Fibroblast of skin of left quadriceps (primary cell): ENCODE measurements at regions not wholly inside any gene's neighbourhood (a gene's known extent, or its start where the extent isn't known, plus 50 kb on each side); places are given as distances from the start of the nearest gene placed in this dataset.

Source experiments
- DNase-seq, 2 experiments: peaks; one replicate each; pipeline ENCODE4 v3.0.0-alpha.2; 2013; ENCODE audit warnings: low read depth in 2 of 2

DNA sequence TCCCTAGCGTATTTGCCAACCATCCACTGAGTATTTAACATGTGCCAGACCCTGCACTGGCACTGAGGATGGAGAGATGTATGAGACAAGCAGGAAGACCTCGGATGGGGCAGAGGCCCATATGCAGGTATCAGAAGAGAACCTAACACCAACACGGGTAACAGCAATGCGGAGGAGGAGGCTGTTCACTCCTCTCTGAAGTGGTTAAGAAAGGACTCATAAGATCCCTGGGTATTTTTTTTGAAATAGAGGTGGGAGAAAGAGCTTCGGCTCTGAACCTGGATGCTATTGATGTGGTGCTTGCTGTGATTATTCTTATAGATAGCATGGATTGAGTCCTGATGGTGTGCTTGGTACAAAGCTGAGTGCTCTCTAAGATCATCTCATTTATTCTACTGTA lies 418.3 kb downstream of the LPIN1 start:
- no peak for DNase-seq

GRCh38 chr2:12167525-12168317 lies 421.3 kb downstream of the LPIN1 start:
- DNase-seq = no peak

DNA sequence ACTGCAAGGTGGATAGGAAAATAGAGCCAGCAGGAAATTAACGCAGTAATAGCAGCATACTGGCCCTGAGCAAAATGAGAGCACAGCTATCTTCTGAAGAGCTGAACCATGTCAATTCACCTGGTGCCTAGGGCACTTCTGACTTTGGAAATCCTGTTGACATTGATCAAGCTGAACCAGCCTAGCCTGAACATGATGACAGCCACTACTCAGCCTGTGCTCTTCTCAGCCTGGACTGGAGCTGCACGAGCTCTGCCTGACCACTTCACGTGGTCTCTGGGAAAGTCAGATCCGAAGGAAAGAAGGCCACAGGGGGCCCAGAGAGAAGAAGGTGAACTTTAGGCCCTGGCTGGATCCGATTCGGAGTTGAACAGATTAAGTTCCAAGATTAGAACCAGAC lies 421.9 kb downstream of the LPIN1 start:
- DNase-seq = no peak

DNA sequence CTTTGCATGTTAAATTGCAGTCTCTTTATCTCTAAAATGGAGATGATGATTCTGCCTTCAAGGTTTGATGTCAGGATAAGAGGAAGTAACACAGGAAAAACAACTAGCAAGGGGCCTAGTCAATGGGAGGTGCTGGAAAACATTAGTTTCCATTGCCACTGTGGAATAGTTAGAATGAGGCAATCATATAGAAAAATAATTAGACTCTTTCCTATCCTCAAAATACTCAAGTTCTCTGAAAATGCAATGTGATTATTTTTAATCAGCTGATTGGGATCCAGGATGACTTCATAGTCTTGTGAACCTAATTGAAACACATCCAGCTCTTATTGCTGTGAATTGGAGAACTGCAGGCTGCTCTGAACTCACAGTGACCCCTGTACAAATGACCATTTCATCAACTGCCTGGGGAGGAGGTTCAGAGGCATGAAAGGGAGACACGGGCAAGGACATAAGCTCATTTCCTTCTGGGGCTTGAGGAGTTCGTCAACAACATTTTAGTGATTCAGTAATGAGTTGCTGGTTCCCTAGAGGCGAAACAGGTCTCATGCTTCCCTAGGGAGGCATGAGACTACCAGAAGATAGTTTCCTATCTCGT lies 422.5 kb downstream of the LPIN1 start:
- DNase-seq = no peak

GRCh38 chr2:12169721-12170120 lies 423.3 kb downstream of the LPIN1 start:
- DNase-seq = peak; percentile 55 to 57

- no peak for DNase-seq
Observed at GRCh38 chr2:12170121-12170520, 423.7 kb downstream of the LPIN1 start.

DNA sequence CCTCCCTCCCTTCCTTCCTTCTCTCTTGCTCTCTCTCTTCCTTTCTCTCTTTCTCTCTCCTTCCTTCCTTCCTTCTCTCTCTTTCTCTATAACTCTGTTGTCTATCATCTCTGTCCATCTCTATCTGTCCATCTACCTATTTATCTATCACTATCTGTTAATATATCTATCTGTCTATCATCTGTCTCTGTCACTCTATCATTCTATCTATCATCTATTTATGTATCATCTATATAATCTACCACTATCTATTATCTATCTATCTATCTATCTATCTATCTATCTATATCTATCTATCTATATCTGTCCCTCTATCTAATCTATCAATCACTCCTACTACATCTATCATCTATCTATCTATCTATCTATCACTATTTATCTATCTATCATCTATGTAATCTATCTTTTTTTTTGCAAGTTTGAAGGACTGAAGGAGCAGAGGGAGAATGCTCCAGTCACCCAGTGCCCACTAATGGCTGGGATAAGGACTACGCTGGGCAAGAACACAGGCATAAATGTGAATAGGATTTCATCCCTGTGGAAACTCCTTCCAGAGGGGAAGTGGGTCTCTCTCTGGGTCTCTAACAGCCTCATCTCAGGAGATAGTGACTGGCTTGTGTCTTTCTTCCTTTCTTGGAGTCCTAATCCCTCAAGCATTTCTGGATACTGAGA lies 427.0 kb downstream of the LPIN1 start:
- DNase-seq = no peak

DNA sequence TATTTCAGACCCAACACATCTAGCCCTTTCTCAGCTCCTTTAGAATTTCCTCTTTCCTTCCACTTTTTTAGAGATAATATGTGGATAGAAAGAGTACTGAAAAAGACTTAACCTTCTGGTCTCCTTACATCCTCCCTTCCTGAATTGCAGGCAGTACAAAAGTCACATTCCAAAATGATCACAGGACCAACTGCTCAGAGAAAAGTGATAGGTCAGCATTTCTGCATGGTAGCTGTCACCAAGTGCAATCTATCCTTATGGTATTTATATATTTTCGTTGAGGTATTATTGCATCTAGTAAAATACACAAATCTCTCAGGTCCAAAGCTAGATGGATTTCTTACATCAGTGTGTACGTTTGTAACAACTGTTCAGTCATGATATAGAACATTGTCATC lies 427.5 kb downstream of the LPIN1 start:
- no peak for DNase-seq

GRCh38 chr2:12175323-12175722 lies 428.9 kb downstream of the LPIN1 start:
- no peak for DNase-seq

- no peak for DNase-seq
Observed at GRCh38 chr2:12176623-12177454, 430.4 kb downstream of the LPIN1 start.

- no peak for DNase-seq
Observed at GRCh38 chr2:12177455-12178288, 431.2 kb downstream of the LPIN1 start.

GRCh38 chr2:12178289-12179080 lies 432.1 kb downstream of the LPIN1 start:
- no peak for DNase-seq

DNA sequence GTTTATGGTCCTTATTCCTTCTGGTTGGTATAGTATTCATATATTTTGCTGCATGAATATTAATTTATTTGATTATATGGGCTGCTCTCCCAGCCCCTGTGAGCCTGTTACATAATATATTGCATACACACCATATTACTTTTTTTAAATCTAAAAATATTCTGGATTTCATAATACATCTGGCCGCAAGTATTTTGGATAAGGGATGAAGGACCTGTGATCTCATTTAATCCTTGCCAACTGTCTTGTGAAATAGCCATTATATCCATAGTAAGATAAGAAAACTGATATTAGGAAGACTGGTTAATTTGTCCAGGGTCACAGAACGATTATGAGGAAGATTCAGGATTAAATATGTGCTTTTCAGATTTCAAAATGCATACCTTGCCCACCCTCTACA lies 433.6 kb downstream of the LPIN1 start:
- no peak for DNase-seq

- no peak for DNase-seq
Observed at GRCh38 chr2:12183032-12183645, 436.7 kb downstream of the LPIN1 start.

DNA sequence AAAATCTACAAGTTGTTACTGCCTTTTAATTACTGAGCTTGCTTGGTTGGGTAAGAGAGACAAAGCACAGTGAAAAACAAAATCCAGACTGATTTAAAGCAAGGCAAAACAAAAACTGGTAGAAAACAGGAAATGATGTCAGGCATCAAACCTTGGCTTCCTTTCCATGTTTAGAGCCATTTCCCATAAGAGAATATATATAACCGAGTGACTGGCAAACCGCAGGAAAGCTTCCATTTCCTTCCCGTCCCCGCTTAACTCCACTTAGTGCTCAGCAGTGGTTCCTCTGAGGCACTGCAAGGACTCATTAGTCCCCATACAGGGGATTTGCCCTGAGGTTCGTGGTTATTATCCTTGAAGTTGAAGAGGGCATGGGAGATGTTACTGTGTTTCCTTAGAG lies 446.3 kb downstream of the LPIN1 start:
- DNase-seq = no peak

GRCh38 chr2:12194968-12195367 lies 448.5 kb downstream of the LPIN1 start:
- no peak for DNase-seq

DNA sequence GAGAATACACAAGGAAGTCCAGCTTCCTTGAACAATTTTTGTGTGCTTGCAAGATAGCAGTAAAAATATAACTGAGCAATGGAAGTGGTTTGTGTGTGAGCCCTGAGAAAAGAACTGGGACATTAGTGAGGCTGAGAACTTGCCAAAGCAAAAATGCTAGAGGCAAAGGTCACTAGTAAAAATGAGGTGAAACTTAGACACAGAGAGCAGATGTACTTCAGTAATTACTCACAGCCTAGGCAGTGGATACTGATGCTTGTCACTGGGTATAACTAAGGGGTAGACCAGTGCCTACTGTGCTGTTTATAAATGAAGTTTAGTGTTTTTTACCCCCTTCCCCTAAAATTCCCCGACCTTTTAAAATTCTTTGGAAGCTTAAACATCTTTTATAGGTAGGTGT lies 450.1 kb downstream of the LPIN1 start:
- DNase-seq = no peak

DNA sequence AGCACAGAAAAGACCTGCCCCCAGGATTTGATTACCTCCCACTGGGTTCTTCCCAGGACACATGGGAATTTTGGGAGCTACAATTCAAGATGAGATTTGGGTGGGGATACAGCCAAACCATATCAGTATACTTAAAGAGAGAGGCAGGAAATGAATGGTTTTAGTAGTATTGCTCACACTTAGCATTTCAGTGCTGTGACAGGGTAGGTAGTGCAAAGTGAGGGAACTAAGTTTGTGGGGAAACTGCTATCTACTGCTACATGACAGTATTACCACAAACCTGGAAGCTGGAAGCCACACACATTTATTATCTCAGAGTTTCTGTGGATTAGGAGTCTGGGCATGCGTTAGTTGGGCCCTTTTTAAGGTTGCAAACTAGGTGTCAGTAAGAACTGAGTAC lies 450.7 kb downstream of the LPIN1 start:
- no peak for DNase-seq

DNA sequence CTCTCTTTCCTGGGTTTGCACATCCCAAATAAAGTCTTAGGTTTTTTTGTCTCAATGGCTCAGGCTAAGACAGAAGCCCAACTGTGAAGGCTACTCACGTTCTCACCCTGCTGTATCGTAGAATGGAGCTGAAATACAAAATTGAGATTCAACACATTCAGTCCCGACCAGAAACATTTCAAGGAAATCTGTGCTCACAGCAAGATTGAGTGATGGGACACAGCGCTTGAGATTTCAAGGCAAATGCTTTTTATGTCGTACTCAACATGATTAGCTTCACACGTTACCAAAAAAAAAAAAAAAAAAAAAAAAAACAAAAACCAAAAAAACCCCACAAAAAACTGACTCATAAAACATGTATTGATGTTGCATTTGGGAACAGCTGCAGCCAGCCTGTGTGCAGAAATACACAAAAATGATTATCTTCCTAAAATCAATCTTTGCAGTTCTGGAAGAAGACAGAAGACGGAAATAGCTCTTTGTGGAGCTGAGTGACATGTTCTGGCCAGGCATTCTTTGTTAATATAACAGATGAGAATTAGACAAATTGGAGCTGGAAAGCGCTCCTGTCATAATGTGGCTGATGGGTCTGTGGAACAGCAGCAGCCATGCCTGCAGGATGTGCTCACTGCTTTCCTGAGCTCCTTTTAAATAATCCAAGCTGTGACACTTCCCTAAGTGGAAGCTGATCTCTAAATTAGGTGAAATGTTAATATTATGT lies 453.2 kb downstream of the LPIN1 start:
- peak in 1 of 2 experiments; percentile 1 for DNase-seq
